DOHH2 (cell line): ENCODE measurements at regions not wholly inside any gene's neighbourhood (a gene's known extent, or its start where the extent isn't known, plus 50 kb on each side); places are given as distances from the start of the nearest gene placed in this dataset.

Experiments
- H3F3A ChIP-seq: fragments of 200-600 bp; sonication (generic), shearing (Covaris generic); 2 replicates; pipeline ENCODE4 v1.6.0; 2016; ENCODE audit warnings: antibody characterized with exemption, mild to moderate bottlenecking; ENCODE audit not compliant: control insufficient read depth, insufficient read depth
- H3K27ac ChIP-seq: fragments of 200-600 bp; sonication (generic); 2 replicates; pipeline ENCODE4 v1.5.1; 2014; ENCODE audit warnings: low read depth, mild to moderate bottlenecking, low read length, moderate library complexity
- H3K27me3 ChIP-seq: fragments of 200-600 bp; sonication (generic); 2 replicates; pipeline ENCODE4 v1.6.1; 2014; ENCODE audit warnings: mild to moderate bottlenecking, low read length, mixed read lengths; ENCODE audit not compliant: control insufficient read depth
- H3K36me3 ChIP-seq: fragments of 200-600 bp; sonication (generic); 2 replicates; pipeline ENCODE4 v1.6.1; 2014; ENCODE audit warnings: mild to moderate bottlenecking, low read length, moderate library complexity, mixed read lengths; ENCODE audit not compliant: control insufficient read depth
- H3K4me1 ChIP-seq: fragments of 200-600 bp; sonication (generic); 2 replicates; pipeline ENCODE4 v1.6.1; 2014; ENCODE audit warnings: mild to moderate bottlenecking, low read length, mixed read lengths; ENCODE audit not compliant: control insufficient read depth
- H3K4me2 ChIP-seq: fragments of 200-600 bp; sonication (generic); 2 replicates; pipeline ENCODE4 v1.6.0; 2014; ENCODE audit warnings: mild to moderate bottlenecking, low read length, moderate library complexity
- H3K4me3 ChIP-seq: fragments of 200-600 bp; sonication (generic); 2 replicates; pipeline ENCODE4 v1.5.1; 2014; ENCODE audit warnings: mild to moderate bottlenecking, low read length, mixed read lengths
- H3K79me2 ChIP-seq: fragments of 200-600 bp; sonication (generic); 2 replicates; pipeline ENCODE4 v1.6.1; 2014; ENCODE audit warnings: mild to moderate bottlenecking, low read length, mixed read lengths; ENCODE audit not compliant: control insufficient read depth
- H3K9me2 ChIP-seq: fragments of 200-600 bp; sonication (generic); replicated peaks from 2 replicates; pipeline ENCODE4 v1.6.1; 2014; ENCODE audit warnings: mild to moderate bottlenecking, low read length, mixed read lengths; ENCODE audit not compliant: control insufficient read depth
- H3K9me3 ChIP-seq: fragments of 200-600 bp; sonication (generic); 2 replicates; pipeline ENCODE4 v1.6.1; 2014; ENCODE audit warnings: antibody characterized with exemption, low read length, mixed read lengths; ENCODE audit not compliant: control insufficient read depth, insufficient read depth
- H4K20me1 ChIP-seq: fragments of 200-600 bp; sonication (generic); 2 replicates; pipeline ENCODE4 v1.6.0; 2014; ENCODE audit warnings: low read depth, mild to moderate bottlenecking, antibody characterized with exemption, low read length, moderate library complexity; ENCODE audit not compliant: control insufficient read depth, insufficient read depth
- CTCF ChIP-seq: fragments of 200-600 bp; sonication (generic); IDR thresholded peaks from one replicate; pipeline ENCODE4 v1.5.1; 2014; ENCODE audit warnings: antibody characterized with exemption, mild to moderate bottlenecking, low read depth, low read length; ENCODE audit not compliant: poor library complexity, severe bottlenecking
- EZH2phosphoT487 ChIP-seq: fragments of 200-600 bp; sonication (generic); IDR thresholded peaks from 2 replicates; pipeline ENCODE4 v1.6.1; 2017; ENCODE audit warnings: borderline replicate concordance, mild to moderate bottlenecking, antibody characterized with exemption, low read length, moderate library complexity, mixed read lengths

- Histone ChIP-seq H3K4me3 (no peak overlapping the region), H3K9me3 (no peaks in the 10 kb centered on the region), H3K4me2 (no peak overlapping the region), H3K79me2 (peaks cover 14% of the 10 kb centered on the region), H3K9me2 (no peaks in the 10 kb centered on the region), H3K36me3 (peaks cover 50% of the 10 kb centered on the region), H3F3A (no peaks in the 10 kb centered on the region), H3K4me1 (peaks cover 25% of the 10 kb centered on the region), H4K20me1 (no peaks in the 10 kb centered on the region), H3K27ac (no peak overlapping the region), H3K27me3 (no peaks in the 10 kb centered on the region)
- TF ChIP-seq EZH2phosphoT487 (no peak), CTCF (peak; percentile 97)
Measured at GRCh38 chr7:47088329-47089067, 493.4 kb downstream of the TNS3 start.

GRCh38 chr7:47087866-47088265 lies 494.0 kb downstream of the TNS3 start:
- H3K79me2 ChIP-seq: peaks cover 14% of the 10 kb centered on the region
- no peaks in the 10 kb centered on the region for H3K27me3 ChIP-seq
- H3K4me3 ChIP-seq: no peak overlapping the region
- no peak for TF ChIP-seq CTCF
- no peak for TF ChIP-seq EZH2phosphoT487
- no peaks in the 10 kb centered on the region for H3K9me2 ChIP-seq
- no peak overlapping the region for H3K27ac ChIP-seq
- peaks cover 46% of the 10 kb centered on the region for H3K36me3 ChIP-seq
- H3K9me3 ChIP-seq: no peaks in the 10 kb centered on the region
- no peaks in the 10 kb centered on the region for H3F3A ChIP-seq
- no peaks in the 10 kb centered on the region for H4K20me1 ChIP-seq
- H3K4me2 ChIP-seq: no peak overlapping the region
- H3K4me1 ChIP-seq: peaks cover 25% of the 10 kb centered on the region

GRCh38 chr7:47085491-47086275 lies 496.2 kb downstream of the TNS3 start:
- no peaks in the 10 kb centered on the region for H4K20me1 ChIP-seq
- TF ChIP-seq EZH2phosphoT487: no peak
- no peak for TF ChIP-seq CTCF
- H3K79me2 ChIP-seq: no peaks in the 10 kb centered on the region
- no peak overlapping the region for H3K27ac ChIP-seq
- H3K9me3 ChIP-seq: no peaks in the 10 kb centered on the region
- H3K9me2 ChIP-seq: no peaks in the 10 kb centered on the region
- peaks cover 10% of the 10 kb centered on the region for H3K4me1 ChIP-seq
- no peak overlapping the region for H3K4me3 ChIP-seq
- H3K4me2 ChIP-seq: no peak overlapping the region
- H3K36me3 ChIP-seq: peaks cover 30% of the 10 kb centered on the region
- H3K27me3 ChIP-seq: no peaks in the 10 kb centered on the region
- H3F3A ChIP-seq: no peaks in the 10 kb centered on the region
